HG03135 (cell line): ENCODE measurements at regions not wholly inside any gene's neighbourhood (a gene's known extent, or its start where the extent isn't known, plus 50 kb on each side); places are given as distances from the start of the nearest gene placed in this dataset.

Experiments
- ATAC-seq: cut with Tn5 transposase; IDR thresholded peaks from one replicate; pipeline ENCODE4 v1.9.1; 2021; ENCODE audit warnings: mild to moderate bottlenecking, moderate library complexity; ENCODE audit not compliant: unreplicated experiment

GRCh38 chr1:114342376-114342775, 168.6 kb downstream of the TRIM33 start:
- ATAC-seq, result no peak

DNA sequence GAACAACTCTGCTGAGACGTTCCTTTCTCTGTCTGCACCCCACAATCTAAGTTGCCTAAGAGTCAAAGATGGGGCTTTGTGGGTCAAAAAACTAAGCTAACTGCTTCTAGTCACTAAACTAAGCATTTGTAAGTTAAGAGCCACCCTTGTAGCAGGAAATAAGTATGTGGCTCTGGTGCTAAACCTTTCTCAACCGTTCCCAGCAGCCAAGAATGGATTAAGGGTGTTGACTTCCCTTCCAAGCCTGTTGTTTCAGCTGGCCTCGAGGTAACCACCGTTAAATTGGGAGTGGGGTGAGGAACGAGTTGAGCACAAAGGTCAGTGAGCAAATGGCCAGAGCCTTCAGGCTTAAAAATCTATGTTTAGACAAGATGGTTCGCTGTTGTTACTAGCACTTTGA, 169.1 kb downstream of the TRIM33 start:
- no peak for ATAC-seq

DNA sequence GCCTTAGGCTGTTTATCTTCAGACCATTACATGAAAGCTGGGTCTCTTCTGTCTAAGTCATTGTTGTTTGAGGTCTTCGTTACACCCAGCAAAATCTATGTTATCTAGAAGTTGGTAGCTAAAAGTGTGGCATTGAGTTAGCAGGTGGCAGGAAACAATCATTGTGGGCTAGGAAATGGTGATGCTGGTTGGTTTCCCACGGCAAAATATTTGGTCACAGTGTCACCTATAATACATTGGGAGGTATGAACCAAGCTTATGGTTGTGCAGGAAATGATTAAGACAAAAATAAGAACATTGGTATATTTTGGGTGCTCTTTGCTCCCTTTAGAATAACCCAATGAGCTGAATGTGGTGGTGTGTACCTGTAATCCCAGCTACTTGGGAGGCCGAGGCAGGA, 169.7 kb downstream of the TRIM33 start:
- ATAC-seq, result no peak

- no peak for ATAC-seq
Observed at GRCh38 chr1:114340892-114341291, 170.1 kb downstream of the TRIM33 start.

DNA sequence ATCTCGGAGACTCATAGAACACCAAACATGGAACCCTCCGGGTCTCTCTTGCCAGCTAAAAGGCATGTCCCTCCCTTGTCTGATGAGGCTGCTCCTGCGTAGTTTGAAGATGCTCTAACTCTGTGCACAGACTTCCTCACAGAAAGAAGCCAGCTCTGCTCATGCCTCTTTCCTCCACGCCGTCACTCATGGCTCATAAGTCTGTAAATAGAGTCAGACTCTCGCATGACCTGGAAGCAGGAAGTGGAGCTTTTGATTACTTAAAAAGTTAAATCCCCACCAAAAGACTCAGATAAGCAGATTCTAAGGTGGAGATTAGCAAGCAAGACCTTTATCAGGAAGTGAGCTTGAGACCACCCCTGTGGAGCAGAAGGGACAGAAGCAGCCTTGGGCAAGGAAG, 171.6 kb downstream of the TRIM33 start:
- no peak for ATAC-seq

DNA sequence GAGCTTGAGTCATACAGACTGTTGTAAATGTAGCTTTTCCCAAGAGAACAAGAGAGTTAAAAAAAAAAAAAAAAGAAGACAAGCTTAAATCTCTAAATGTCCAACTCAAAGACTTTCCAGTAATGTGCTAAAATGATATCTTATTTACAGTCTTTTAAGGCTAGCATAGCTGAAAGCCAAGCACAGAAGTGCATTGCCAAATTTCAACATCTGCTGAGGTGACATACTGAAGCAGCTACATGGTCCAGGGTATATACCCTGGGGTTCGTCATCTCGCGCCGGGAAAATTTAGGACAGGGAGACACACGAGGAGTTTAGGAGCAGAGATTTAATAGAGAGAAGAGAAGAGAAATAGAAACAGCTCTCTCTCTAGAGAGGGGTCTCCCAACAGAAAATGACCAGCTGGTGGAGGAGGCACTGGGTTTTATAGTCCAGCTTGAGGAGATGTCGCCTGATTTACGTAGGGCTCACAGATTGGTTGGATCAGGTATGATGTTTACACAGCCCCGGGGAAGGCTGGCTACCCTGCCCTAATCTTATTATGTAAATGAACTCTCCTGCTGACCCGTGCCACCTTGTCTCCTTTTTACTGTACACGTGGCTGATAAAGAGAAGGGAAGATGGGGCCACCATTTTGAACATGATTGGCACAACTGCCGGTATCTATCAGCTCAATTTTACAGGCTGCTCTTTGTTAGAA, 172.7 kb downstream of the TRIM33 start:
- ATAC-seq, result no peak

DNA sequence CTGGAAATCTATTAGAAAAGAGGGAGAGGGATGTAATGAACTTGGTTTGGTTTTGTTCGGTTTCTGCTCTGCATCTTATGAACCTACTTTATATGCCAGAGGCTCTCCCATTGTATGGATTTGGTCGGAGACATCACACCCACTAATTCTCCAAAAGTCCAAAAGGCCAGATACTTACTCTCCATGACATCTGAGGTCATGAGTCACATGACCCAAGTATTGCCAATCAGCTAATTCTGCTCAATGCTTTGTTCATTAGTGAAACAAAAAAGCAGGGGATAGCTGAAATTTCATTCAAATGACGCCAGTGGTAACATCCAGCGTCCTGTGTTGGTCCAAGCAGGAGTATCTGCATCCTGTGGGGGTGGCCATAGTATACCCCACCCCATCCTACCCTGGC, 173.6 kb downstream of the TRIM33 start:
- ATAC-seq, result no peak

GRCh38 chr1:114336360-114336759, 174.6 kb downstream of the TRIM33 start:
- no peak for ATAC-seq

DNA sequence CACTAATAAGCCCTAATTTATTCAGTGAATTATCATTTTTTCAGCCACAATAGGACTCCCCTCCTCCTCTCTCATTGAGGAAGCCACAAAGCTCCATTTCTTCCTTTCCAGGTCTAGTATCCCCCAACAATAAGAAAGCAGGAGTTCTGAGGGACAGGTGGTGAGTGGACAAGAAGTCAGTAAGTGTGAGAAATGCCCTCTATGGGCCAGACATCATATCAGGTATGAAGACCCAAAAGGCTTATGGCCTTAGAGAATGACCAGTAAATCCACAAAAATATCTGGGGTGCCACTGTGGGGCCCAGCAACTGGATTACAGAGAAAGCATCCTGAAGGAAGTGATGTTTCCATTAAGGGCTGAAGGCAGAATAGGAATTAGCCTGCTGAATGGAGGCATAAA, 175.7 kb downstream of the TRIM33 start:
- ATAC-seq, result no peak

- no peak for ATAC-seq
Observed at GRCh38 chr1:114334297-114334696, 176.7 kb downstream of the TRIM33 start.

DNA sequence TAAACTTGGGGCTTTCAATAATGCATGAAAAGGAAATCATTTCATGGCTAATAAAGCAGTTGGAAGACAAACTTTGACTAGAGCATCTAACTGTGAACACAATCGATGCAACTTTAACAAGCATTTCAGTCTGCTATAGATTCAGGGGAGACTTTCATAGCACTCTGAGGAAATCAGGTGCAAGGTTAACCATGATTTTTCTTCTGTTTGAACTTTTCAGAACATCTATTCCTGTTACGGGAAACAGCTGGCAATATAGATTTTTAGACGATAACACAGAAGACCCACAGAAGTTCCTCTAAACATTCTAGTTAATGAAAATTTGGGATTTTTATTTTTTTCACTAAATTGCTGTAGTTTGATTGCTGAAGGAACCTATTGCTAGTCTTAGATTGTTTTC, 177.3 kb downstream of the TRIM33 start:
- no peak for ATAC-seq

GRCh38 chr1:114331936-114332335, 178.3 kb upstream of the SYT6 start:
- no peak for ATAC-seq

DNA sequence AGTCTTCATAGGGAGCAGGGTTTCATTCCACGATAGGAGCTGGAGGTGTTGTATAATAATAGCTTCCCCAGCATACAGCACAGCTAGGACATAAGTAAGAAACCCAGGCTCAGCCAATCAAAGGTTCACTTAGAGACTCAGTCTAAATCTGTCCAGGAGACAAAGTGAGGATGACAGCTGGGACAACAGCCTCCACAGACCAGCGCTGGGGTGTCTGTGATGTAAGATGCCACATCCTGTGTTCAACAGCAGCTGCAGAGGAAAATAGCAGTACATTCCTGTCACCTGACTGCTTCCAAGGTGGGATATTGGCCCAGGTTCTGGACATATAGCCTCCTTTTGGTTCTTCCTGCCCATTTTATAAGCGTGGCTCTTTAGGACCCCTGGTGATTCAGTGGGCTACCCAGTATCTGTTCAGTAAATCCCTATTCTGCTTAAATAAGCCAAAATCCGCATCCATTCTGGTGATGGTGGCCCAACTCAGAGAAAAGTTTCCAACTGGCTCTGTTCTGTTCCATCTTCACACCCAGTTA, 176.8 kb upstream of the SYT6 start:
- no peak for ATAC-seq

DNA sequence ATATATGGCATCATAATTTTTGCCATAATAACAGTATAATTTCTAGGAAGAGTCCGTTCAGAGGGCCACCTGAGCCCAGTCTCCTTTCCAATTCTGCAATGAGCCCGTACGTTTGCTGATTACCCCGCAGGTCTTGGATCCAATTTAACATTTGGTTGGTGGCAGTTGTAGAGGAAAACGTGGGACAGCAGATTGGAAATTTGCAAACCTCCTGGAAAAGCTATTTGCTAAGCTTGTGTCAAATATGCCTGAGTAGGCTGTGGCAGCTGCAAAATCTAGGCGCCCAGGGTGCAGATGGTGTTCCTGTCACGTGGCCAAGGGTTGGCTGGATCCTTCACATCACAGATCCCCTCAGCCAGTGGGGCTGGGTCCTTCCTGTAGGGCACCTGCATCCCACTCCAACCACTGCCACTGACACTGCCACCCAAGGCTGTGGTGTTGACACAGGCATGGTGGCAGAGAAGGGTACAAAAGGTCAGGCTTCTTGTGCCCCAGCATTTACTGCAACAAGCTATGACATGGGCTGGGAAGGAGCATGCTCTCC, 174.8 kb upstream of the SYT6 start:
- ATAC-seq, result no peak

DNA sequence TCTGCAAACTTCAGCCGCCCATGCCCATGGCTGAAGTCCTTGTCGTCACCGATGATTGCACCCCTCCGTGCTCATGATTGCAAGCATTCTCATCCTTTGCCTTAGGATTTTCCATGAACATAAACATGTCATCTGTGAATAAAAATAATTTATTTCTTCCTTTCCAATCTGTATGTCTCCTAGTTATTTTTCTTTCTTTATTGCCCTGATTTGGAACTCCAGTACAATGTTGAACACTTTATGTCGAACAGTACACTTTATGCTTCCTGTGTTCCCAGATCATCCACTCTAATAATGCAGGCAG, 170.9 kb upstream of the SYT6 start:
- ATAC-seq, result no peak

DNA sequence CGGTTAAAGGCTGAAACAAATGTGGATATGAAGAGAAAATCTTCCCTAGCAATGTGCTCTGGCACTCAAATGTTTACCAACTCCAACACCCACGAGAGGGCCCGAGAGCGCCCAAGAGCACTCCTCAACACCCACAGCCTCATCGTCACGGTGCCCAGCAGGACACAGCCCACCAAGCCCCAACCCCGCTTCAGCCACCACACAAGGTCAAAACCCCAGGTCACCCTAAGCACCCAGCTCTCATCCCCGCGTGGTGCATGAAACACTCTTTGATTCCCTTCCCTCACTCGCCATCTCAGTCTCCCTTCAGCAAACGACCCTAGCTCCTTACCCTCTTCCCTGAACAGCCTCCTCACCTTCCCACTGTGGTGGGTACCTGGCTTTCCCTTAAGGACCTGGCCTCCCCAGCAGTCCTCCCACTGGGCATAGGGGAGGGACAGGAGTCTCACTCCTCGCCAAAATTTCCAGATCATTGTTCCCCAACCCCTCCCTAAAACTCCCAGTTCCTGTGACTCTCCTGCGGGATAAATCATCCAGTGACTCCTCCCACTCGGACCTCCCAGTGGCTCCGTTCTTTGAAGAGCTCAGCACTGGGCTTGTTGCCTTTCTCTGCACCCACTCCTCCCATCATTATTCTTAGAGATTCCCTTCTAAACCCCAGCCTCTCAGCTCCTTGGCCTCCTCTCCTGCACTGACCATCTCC, 170.4 kb upstream of the SYT6 start:
- no peak for ATAC-seq

- no peak for ATAC-seq
Observed at GRCh38 chr1:114322734-114323133, 169.1 kb upstream of the SYT6 start.

DNA sequence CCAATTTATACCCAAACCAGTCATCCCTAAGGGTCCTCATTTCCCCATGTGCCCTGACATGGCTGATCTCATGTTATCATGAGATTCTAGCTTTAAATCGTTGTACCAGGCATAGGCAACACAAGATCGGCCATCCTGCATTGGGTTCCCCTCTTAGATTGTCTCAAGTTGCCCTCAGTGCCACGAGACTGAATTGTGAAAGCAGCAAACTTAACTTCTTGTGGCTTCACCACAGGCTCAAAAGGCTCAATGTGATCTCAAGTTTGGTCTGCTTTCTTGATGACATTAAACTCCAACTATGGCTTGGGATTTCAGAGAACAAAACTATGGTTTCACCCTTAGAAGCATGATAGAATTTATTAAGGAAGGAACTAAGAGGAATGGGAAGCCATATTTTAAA, 168.5 kb upstream of the SYT6 start:
- no peak for ATAC-seq

DNA sequence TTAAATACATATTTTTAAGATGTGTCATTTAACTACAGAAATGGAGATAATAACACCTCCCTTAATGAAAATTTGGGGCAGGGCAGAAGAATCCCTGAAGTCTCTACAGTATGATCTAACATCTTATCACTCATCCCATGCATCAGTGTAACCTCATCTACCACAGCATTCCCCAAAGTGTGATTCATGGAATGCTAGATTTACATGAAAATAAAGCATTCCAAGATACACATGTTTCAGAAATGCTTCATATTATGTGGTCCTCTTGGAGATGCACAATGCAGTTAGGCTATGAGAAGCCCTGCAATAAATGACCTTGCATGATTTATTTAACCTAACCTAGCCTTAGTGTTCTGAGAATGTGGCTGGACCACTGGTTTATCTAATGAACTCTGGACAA, 166.9 kb upstream of the SYT6 start:
- no peak for ATAC-seq

GRCh38 chr1:114319418-114319817, 165.7 kb upstream of the SYT6 start:
- no peak for ATAC-seq

DNA sequence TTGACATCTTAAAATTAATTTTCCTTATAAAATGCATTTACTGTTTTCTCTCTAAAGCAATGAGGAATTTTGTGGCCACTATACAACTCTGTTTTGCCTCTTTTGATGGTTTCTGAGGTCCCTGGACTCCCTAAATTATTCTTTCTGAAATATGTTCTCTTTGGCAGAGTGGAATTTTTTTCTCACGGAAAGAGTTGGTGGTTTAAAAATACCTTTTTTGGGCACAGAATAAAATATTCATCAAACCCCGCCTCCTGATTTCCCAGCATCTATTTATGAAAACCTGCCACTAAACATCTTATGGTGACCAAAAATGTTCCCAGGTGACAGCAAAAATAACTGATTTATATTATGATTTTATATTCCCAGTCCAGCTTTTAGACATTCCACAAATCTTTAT, 165.3 kb upstream of the SYT6 start:
- no peak for ATAC-seq

GRCh38 chr1:114316204-114316603, 162.5 kb upstream of the SYT6 start:
- no peak for ATAC-seq
